HG02938 (cell line): ENCODE measurements at regions not wholly inside any gene's neighbourhood (a gene's known extent, or its start where the extent isn't known, plus 50 kb on each side); places are given as distances from the start of the nearest gene placed in this dataset.
"Not testable (repeated sequence)": the region's sequence is repeated elsewhere in the genome, so short reads cannot be mapped to it uniquely, and the experiment has no call there.

ENCODE experiments used
- ATAC-seq: cut with Tn5 transposase; IDR thresholded peaks from one replicate; pipeline ENCODE4 v1.9.1; 2021; ENCODE audit warnings: mild to moderate bottlenecking, moderate library complexity; ENCODE audit not compliant: unreplicated experiment

- not testable (repeated sequence) for ATAC-seq
These were observed 92.1 kb upstream of the MSH6 start for GRCh38 chr2:47690706-47691325.

GRCh38 chr2:47690132-47690531, 92.8 kb upstream of the MSH6 start:
- ATAC-seq = no peak

- ATAC-seq = peak; percentile 88
These were observed 93.8 kb upstream of the MSH6 start for GRCh38 chr2:47689118-47689517.

- ATAC-seq = no peak
These were observed 94.4 kb upstream of the MSH6 start for GRCh38 chr2:47688561-47688960.

- ATAC-seq = no peak
These were observed 95.1 kb upstream of the MSH6 start for GRCh38 chr2:47687856-47688255.

GRCh38 chr2:47686018-47686417, 96.9 kb upstream of the MSH6 start:
- ATAC-seq = no peak

- no peak for ATAC-seq
These were observed 100.7 kb upstream of the MSH6 start for GRCh38 chr2:47682216-47682749.

- ATAC-seq = no peak
These were observed 105.6 kb upstream of the KCNK12 start for GRCh38 chr2:47676261-47676926.

- ATAC-seq = no peak
These were observed 104.5 kb upstream of the KCNK12 start for GRCh38 chr2:47675196-47675825.

GRCh38 chr2:47666332-47666731, 95.5 kb upstream of the KCNK12 start:
- no peak for ATAC-seq

GRCh38 chr2:47664817-47665216, 94.0 kb upstream of the KCNK12 start:
- no peak for ATAC-seq

GRCh38 chr2:47662552-47662951, 91.8 kb upstream of the KCNK12 start:
- no peak for ATAC-seq

GRCh38 chr2:47661310-47661709, 90.5 kb upstream of the KCNK12 start:
- ATAC-seq = no peak

- ATAC-seq = no peak
These were observed 89.4 kb upstream of the KCNK12 start for GRCh38 chr2:47660168-47660567.

- ATAC-seq = no peak
These were observed 88.0 kb upstream of the KCNK12 start for GRCh38 chr2:47658646-47659320.

GRCh38 chr2:47657886-47658489, 87.2 kb upstream of the KCNK12 start:
- no peak for ATAC-seq

- ATAC-seq = no peak
These were observed 86.2 kb upstream of the KCNK12 start for GRCh38 chr2:47656715-47657600.

- no peak for ATAC-seq
These were observed 84.7 kb upstream of the KCNK12 start for GRCh38 chr2:47655563-47655880.

- peak; percentile 76 for ATAC-seq
These were observed 84.2 kb upstream of the KCNK12 start for GRCh38 chr2:47654790-47655562.
